Uterus (tissue), 3 donors: ENCODE measurements at regions not wholly inside any gene's neighbourhood (a gene's known extent, or its start where the extent isn't known, plus 50 kb on each side); places are given as distances from the start of the nearest gene placed in this dataset.

Experiments
- DNase-seq, 2 donors: peaks; one replicate each; pipeline ENCODE4 v3.0.0-alpha.2; 2019 to 2020
- H3K27ac ChIP-seq, 2 donors: fragments of 200-600 bp; sonication (generic); 1 replicate in 1 of 2; 2 replicates in 1 of 2; pipeline ENCODE4 v1.5.1; 2016 to 2018
- H3K27me3 ChIP-seq, 2 donors: fragments of 200-600 bp; sonication (generic); one replicate each; pipeline ENCODE4 v1.5.1; 2018 to 2019; ENCODE audit warnings: control low read depth in 1 of 2
- H3K36me3 ChIP-seq, 2 donors: fragments of 200-600 bp; sonication (generic); one replicate each; pipeline ENCODE4 v1.5.1; 2019; ENCODE audit warnings: control low read depth in 1 of 2
- H3K4me1 ChIP-seq, 2 donors: fragments of 200-600 bp; sonication (generic); one replicate each; pipeline ENCODE4 v1.5.1; 2018 to 2019; ENCODE audit warnings: control low read depth in 1 of 2
- H3K4me3 ChIP-seq, 2 donors: fragments of 200-600 bp; sonication (generic); 1 replicate in 1 of 2; 2 replicates in 1 of 2; pipeline ENCODE4 v1.5.1; 2018 to 2019; ENCODE audit warnings: mild to moderate bottlenecking in 1 of 2
- H3K9me3 ChIP-seq, 2 donors: fragments of 200-600 bp; sonication (generic); one replicate each; pipeline ENCODE4 v1.5.1; 2019; ENCODE audit warnings: control low read depth in 1 of 2
- CTCF ChIP-seq, 4 experiments: fragments of 200-600 bp in 2 of 4; fragments of 450-650 bp in 2 of 4; sonication (generic) in 2 of 4; IDR thresholded peaks; one replicate each; pipeline ENCODE4 v1.5.1; 2016 to 2019; ENCODE audit warnings: antibody characterized with exemption in 4 of 4, mild to moderate bottlenecking in 2 of 4, moderate library complexity in 1 of 4
- POLR2A ChIP-seq, 2 donors: fragments of 450-650 bp; IDR thresholded peaks; one replicate each; pipeline ENCODE4 v1.6.1; 2016; ENCODE audit warnings: antibody characterized with exemption in 2 of 2, mild to moderate bottlenecking in 1 of 2, moderate library complexity in 1 of 2
- intact Hi-C: fragments of 100-400 bp; cut with DNase I; formaldehyde crosslinking; loops from one replicate; pipeline ENCODE4 v1.15.1; 2023; ENCODE audit warnings: low total_unique reads
- donor health status: DM: yes; HTN: yes; CAD: no.

GRCh38 chr3:25900161-25900560 is 110.3 kb downstream of the OXSM start:
- no peak for DNase-seq
- intact Hi-C loops: no loop called here

GRCh38 chr3:25901796-25902195 is 111.9 kb downstream of the OXSM start:
- H3K27me3 ChIP-seq: no peaks in the 10 kb centered on the region
- H3K36me3 ChIP-seq: no peaks in the 10 kb centered on the region
- no peaks in the 10 kb centered on the region for H3K4me1 ChIP-seq
- H3K4me3 ChIP-seq: no peak overlapping the region
- DNase-seq: no peak
- no peak overlapping the region for H3K27ac ChIP-seq
- intact Hi-C loops: no loop called here
- H3K9me3 ChIP-seq: no peaks in the 10 kb centered on the region
- TF ChIP-seq POLR2A (IDR thresholded peaks at IDR 0.05): no peak
- no peak for TF ChIP-seq CTCF (IDR thresholded peaks at IDR 0.05)

More at GRCh38 chr3:25900161-25900560, 110.3 kb downstream of the OXSM start:
- H3K36me3 ChIP-seq: no peaks in the 10 kb centered on the region
- H3K27ac ChIP-seq: no peak overlapping the region
- H3K4me3 ChIP-seq: no peak overlapping the region
- no peaks in the 10 kb centered on the region for H3K9me3 ChIP-seq
- no peaks in the 10 kb centered on the region for H3K27me3 ChIP-seq
- H3K4me1 ChIP-seq: no peaks in the 10 kb centered on the region
- no peak for TF ChIP-seq POLR2A (IDR thresholded peaks at IDR 0.05)
- no peak for TF ChIP-seq CTCF (IDR thresholded peaks at IDR 0.05)

GRCh38 chr3:25902586-25902985 is 112.7 kb downstream of the OXSM start:
- no peak overlapping the region for H3K4me3 ChIP-seq
- H3K4me1 ChIP-seq: no peaks in the 10 kb centered on the region
- no peak for DNase-seq
- intact Hi-C loops: no loop called here
- H3K9me3 ChIP-seq: no peaks in the 10 kb centered on the region
- H3K27me3 ChIP-seq: no peaks in the 10 kb centered on the region
- H3K27ac ChIP-seq: no peak overlapping the region
- no peaks in the 10 kb centered on the region for H3K36me3 ChIP-seq
- TF ChIP-seq CTCF (IDR thresholded peaks at IDR 0.05): no peak
- no peak for TF ChIP-seq POLR2A (IDR thresholded peaks at IDR 0.05)

GRCh38 chr3:25903371-25904129 is 113.7 kb downstream of the OXSM start:
- Histone ChIP-seq H3K9me3 (no peaks in the 10 kb centered on the region), H3K27ac (no peak overlapping the region), H3K36me3 (no peaks in the 10 kb centered on the region), H3K27me3 (no peaks in the 10 kb centered on the region), H3K4me3 (no peak overlapping the region), H3K4me1 (no peaks in the 10 kb centered on the region)
- DNase-seq: no peak
- TF ChIP-seq CTCF (IDR thresholded peaks at IDR 0.05): no peak
- no peak for TF ChIP-seq POLR2A (IDR thresholded peaks at IDR 0.05)
- intact Hi-C loops: no loop called here

GRCh38 chr3:25904206-25904605 is 114.3 kb downstream of the OXSM start:
- H3K27ac ChIP-seq: no peak overlapping the region
- H3K4me1 ChIP-seq: no peaks in the 10 kb centered on the region
- no peak for DNase-seq

More at GRCh38 chr3:25904206-25904605, 114.3 kb downstream of the OXSM start:
- Histone ChIP-seq H3K27me3 (no peaks in the 10 kb centered on the region), H3K36me3 (no peaks in the 10 kb centered on the region), H3K4me3 (no peak overlapping the region), H3K9me3 (no peaks in the 10 kb centered on the region)
- TF ChIP-seq CTCF (IDR thresholded peaks at IDR 0.05): peak in 1 of 4 experiments; percentile 15
- no peak for TF ChIP-seq POLR2A (IDR thresholded peaks at IDR 0.05)
- intact Hi-C loops: no loop called here
